ENCODE measurements at regions not wholly inside any gene's neighbourhood (a gene's known extent, or its start where the extent isn't known, plus 50 kb on each side); places are given as distances from the start of the nearest gene placed in this dataset.

- Mint-ChIP-seq H3K4me1 (no peaks in the 10 kb centered on the region), H3K4me3 (no peak overlapping the region), H3K27ac (no peak overlapping the region), H3K9me3 (peaks cover 3% of the 10 kb centered on the region), H3K27me3 (no peaks in the 10 kb centered on the region), H3K36me3 (ENCODE audit: low read depth) (peaks cover 3% of the 10 kb centered on the region)
- DNase-seq (no peak), ATAC-seq (ENCODE audit: low read depth) (no peak)
- ChIA-PET CTCF (no interaction called here), POLR2A (no interaction called here)
- TF ChIP-seq CTCF (IDR thresholded peaks at IDR 0.05) = no peak
- intact Hi-C loops (cut with micrococcal nuclease) = no loop called here
Measured at GRCh38 chr9:80649001-80649420, 1040.3 kb downstream of the TLE1 start.

- ATAC-seq (ENCODE audit: low read depth) (no peak), DNase-seq (no peak)
- intact Hi-C loops (cut with micrococcal nuclease) = no loop called here
- Mint-ChIP-seq H3K4me1 (no peaks in the 10 kb centered on the region), H3K27ac (no peak overlapping the region), H3K27me3 (no peaks in the 10 kb centered on the region), H3K9me3 (peaks cover 3% of the 10 kb centered on the region), H3K36me3 (ENCODE audit: low read depth) (peaks cover 3% of the 10 kb centered on the region), H3K4me3 (no peak overlapping the region)
- POLR2A ChIA-PET = no interaction called here
- CTCF ChIA-PET = no interaction called here
- TF ChIP-seq CTCF (IDR thresholded peaks at IDR 0.05) = no peak
Measured at GRCh38 chr9:80648336-80648735, 1041.0 kb downstream of the TLE1 start.

GRCh38 chr9:80646211-80646610, 1043.1 kb downstream of the TLE1 start:
- ChIA-PET CTCF (no interaction called here), POLR2A (no interaction called here)
- no peak overlapping the region for H3K27ac Mint-ChIP-seq
- ATAC-seq (ENCODE audit: low read depth) (no peak), DNase-seq (no peak)
- TF ChIP-seq CTCF (IDR thresholded peaks at IDR 0.05) = no peak
- H3K4me3 Mint-ChIP-seq = no peak overlapping the region
- peaks cover 5% of the 10 kb centered on the region for H3K36me3 Mint-ChIP-seq (ENCODE audit: low read depth)
- no peaks in the 10 kb centered on the region for H3K27me3 Mint-ChIP-seq
- intact Hi-C loops (cut with micrococcal nuclease) = no loop called here
- H3K9me3 Mint-ChIP-seq = peaks cover 3% of the 10 kb centered on the region
- no peaks in the 10 kb centered on the region for H3K4me1 Mint-ChIP-seq

GRCh38 chr9:80644044-80644443, 1045.3 kb downstream of the TLE1 start:
- ChIA-PET CTCF (no interaction called here), POLR2A (no interaction called here)
- Mint-ChIP-seq H3K4me1 (no peaks in the 10 kb centered on the region), H3K36me3 (ENCODE audit: low read depth) (peaks cover 16% of the 10 kb centered on the region), H3K27me3 (no peaks in the 10 kb centered on the region), H3K27ac (no peak overlapping the region), H3K4me3 (no peak overlapping the region), H3K9me3 (peaks cover 3% of the 10 kb centered on the region)
- TF ChIP-seq CTCF (IDR thresholded peaks at IDR 0.05) = no peak
- DNase-seq (no peak), ATAC-seq (ENCODE audit: low read depth) (no peak)
- intact Hi-C loops (cut with micrococcal nuclease) = no loop called here

GRCh38 chr9:80635065-80635464, 1054.3 kb downstream of the TLE1 start:
- TF ChIP-seq CTCF (IDR thresholded peaks at IDR 0.05) = no peak
- DNase-seq = no peak
- H3K4me3 Mint-ChIP-seq = no peak overlapping the region
- H3K27me3 Mint-ChIP-seq = no peaks in the 10 kb centered on the region
- POLR2A ChIA-PET = no interaction called here
- peaks cover 18% of the 10 kb centered on the region for H3K9me3 Mint-ChIP-seq
- no peak for ATAC-seq (ENCODE audit: low read depth)
- peaks cover 22% of the 10 kb centered on the region for H3K36me3 Mint-ChIP-seq (ENCODE audit: low read depth)
- no peaks in the 10 kb centered on the region for H3K4me1 Mint-ChIP-seq
- no peak overlapping the region for H3K27ac Mint-ChIP-seq
- intact Hi-C loops (cut with micrococcal nuclease) = no loop called here
- CTCF ChIA-PET = no interaction called here

Measured in activated B cell treated with CpG ODN at 0.5 μM for 24 hours (primary cell).